Endodermal cell (in vitro differentiated cells): ENCODE measurements at regions not wholly inside any gene's neighbourhood (a gene's known extent, or its start where the extent isn't known, plus 50 kb on each side); places are given as distances from the start of the nearest gene placed in this dataset.

ENCODE experiments used
- DNase-seq: peaks from one replicate; pipeline ENCODE4 v3.0.0-alpha.2; 2017
- H3K27ac ChIP-seq: 2 replicates; pipeline ENCODE4 v1.5.1; 2013; ENCODE audit warnings: mild to moderate bottlenecking, low read depth, low read length, moderate library complexity
- H3K27me3 ChIP-seq: 2 replicates; pipeline ENCODE4 v1.6.1; 2013; ENCODE audit warnings: mild to moderate bottlenecking, low read length, moderate library complexity; ENCODE audit not compliant: insufficient read depth, control insufficient read depth, poor library complexity, severe bottlenecking
- H3K36me3 ChIP-seq: 2 replicates; pipeline ENCODE4 v1.7.0; 2013; ENCODE audit warnings: mild to moderate bottlenecking, low read length, moderate library complexity; ENCODE audit not compliant: control insufficient read depth, insufficient read depth
- H3K4me1 ChIP-seq: one replicate; pipeline ENCODE4 v1.7.0; 2013; ENCODE audit warnings: low read length; ENCODE audit not compliant: control insufficient read depth, insufficient read depth
- H3K4me3 ChIP-seq: 2 replicates; pipeline ENCODE4 v1.5.1; 2013; ENCODE audit warnings: mild to moderate bottlenecking, low read length, moderate library complexity
- H3K9ac ChIP-seq: 2 replicates; pipeline ENCODE4 v1.6.1; 2013; ENCODE audit warnings: mild to moderate bottlenecking, low read length, moderate library complexity; ENCODE audit not compliant: poor library complexity, severe bottlenecking; ENCODE audit errors: extremely low read depth
- H3K9me3 ChIP-seq: 2 replicates; pipeline ENCODE4 v1.6.1; 2013; ENCODE audit warnings: mild to moderate bottlenecking, low read length, moderate library complexity; ENCODE audit not compliant: control insufficient read depth
- H3K27ac Mint-ChIP-seq: 2 replicates; pipeline ENCODE4 v1.8.0; 2020; ENCODE audit warnings: mixed read lengths
- H3K27me3 Mint-ChIP-seq: 2 replicates; pipeline ENCODE4 v1.8.0; 2021; ENCODE audit warnings: mild to moderate bottlenecking, mixed read lengths; ENCODE audit not compliant: insufficient read depth
- H3K36me3 Mint-ChIP-seq: 2 replicates; pipeline ENCODE4 v1.8.0; 2020; ENCODE audit warnings: low read depth, mixed read lengths
- H3K4me1 Mint-ChIP-seq: 2 replicates; pipeline ENCODE4 v1.8.0; 2020; ENCODE audit warnings: mixed read lengths
- H3K4me3 Mint-ChIP-seq: 2 replicates; pipeline ENCODE4 v1.8.0; 2020; ENCODE audit warnings: mild to moderate bottlenecking, moderate library complexity, mixed read lengths
- H3K9me3 Mint-ChIP-seq: 2 replicates; pipeline ENCODE4 v1.8.0; 2020; ENCODE audit warnings: mild to moderate bottlenecking, mixed read lengths
- CTCF ChIP-seq: fragments of 200-600 bp; sonication (generic); conservative IDR thresholded peaks from 2 replicates; pipeline ENCODE4 v1.5.0; 2021; ENCODE audit warnings: antibody characterized with exemption, mild to moderate bottlenecking
- WGBS, 2 experiments: methylation state at CpG; one replicate each; pipeline versions ENCODE4 v1.1.5 to v1.1.7; 2013; ENCODE audit warnings: missing lambda C conversion rate in 2 of 2, mixed read lengths in 1 of 2; ENCODE audit not compliant: insufficient coverage in 1 of 2, insufficient read length in 1 of 2; 5-methylcytosine and 5-hydroxymethylcytosine counted together

- no CpG with 5 or more reads among the region's 1 CpG for WGBS, 2 experiments
- H3K36me3 Mint-ChIP-seq = no peaks in the 10 kb centered on the region
- H3K27me3 Mint-ChIP-seq = no peaks in the 10 kb centered on the region
- H3K9me3 Mint-ChIP-seq = peaks cover 33% of the 10 kb centered on the region
- H3K4me1 ChIP-seq = no peaks in the 10 kb centered on the region
- H3K27ac Mint-ChIP-seq = no peak overlapping the region
- no peaks in the 10 kb centered on the region for H3K36me3 ChIP-seq
- no peak for TF ChIP-seq CTCF
- H3K27ac ChIP-seq = no peak overlapping the region
- no peak overlapping the region for H3K4me3 ChIP-seq
- DNase-seq = no peak
- no peak overlapping the region for H3K4me3 Mint-ChIP-seq
- H3K9ac ChIP-seq = no peak overlapping the region
- H3K9me3 ChIP-seq = peaks cover 25% of the 10 kb centered on the region
- H3K27me3 ChIP-seq = no peaks in the 10 kb centered on the region
- no peaks in the 10 kb centered on the region for H3K4me1 Mint-ChIP-seq
Measured at GRCh38 chr2:15111718-15112117, 449.4 kb downstream of the NBAS start.

GRCh38 chr2:15112216-15112615 is 448.9 kb downstream of the NBAS start:
- H3K36me3 ChIP-seq = no peaks in the 10 kb centered on the region
- Mint-ChIP-seq H3K9me3 (peaks cover 33% of the 10 kb centered on the region), H3K4me1 (no peaks in the 10 kb centered on the region), H3K4me3 (no peak overlapping the region), H3K27me3 (no peaks in the 10 kb centered on the region), H3K36me3 (no peaks in the 10 kb centered on the region), H3K27ac (no peak overlapping the region)
- no peak overlapping the region for H3K9ac ChIP-seq
- H3K4me1 ChIP-seq = no peaks in the 10 kb centered on the region
- DNase-seq = no peak
- WGBS, 2 experiments = 83% methylated on average over 1 of the region's 1 CpG; no CpG with 5 or more reads in 1 of the 2 experiments
- H3K27me3 ChIP-seq = no peaks in the 10 kb centered on the region
- TF ChIP-seq CTCF = no peak
- no peak overlapping the region for H3K27ac ChIP-seq
- H3K9me3 ChIP-seq = peaks cover 25% of the 10 kb centered on the region
- H3K4me3 ChIP-seq = no peak overlapping the region

GRCh38 chr2:15115776-15116175 is 445.4 kb downstream of the NBAS start:
- TF ChIP-seq CTCF = no peak

More at GRCh38 chr2:15115776-15116175, 445.4 kb downstream of the NBAS start:
- Mint-ChIP-seq H3K4me3 (no peak overlapping the region), H3K36me3 (no peaks in the 10 kb centered on the region), H3K27me3 (no peaks in the 10 kb centered on the region), H3K4me1 (peaks cover 12% of the 10 kb centered on the region), H3K9me3 (peaks cover 26% of the 10 kb centered on the region), H3K27ac (no peak overlapping the region)
- Histone ChIP-seq H3K9me3 (peaks cover 25% of the 10 kb centered on the region), H3K4me3 (no peak overlapping the region), H3K27ac (no peak overlapping the region), H3K9ac (no peak overlapping the region), H3K27me3 (no peaks in the 10 kb centered on the region), H3K4me1 (no peaks in the 10 kb centered on the region), H3K36me3 (no peaks in the 10 kb centered on the region)
- DNase-seq = no peak
